Prostate gland (tissue), 2 donors: ENCODE measurements at regions not wholly inside any gene's neighbourhood (a gene's known extent, or its start where the extent isn't known, plus 50 kb on each side); places are given as distances from the start of the nearest gene placed in this dataset.

Experiments used
- CTCF ChIP-seq, 4 experiments: fragments of 200-600 bp in 2 of 4; fragments of 450-650 bp in 2 of 4; sonication (generic) in 2 of 4; IDR thresholded peaks; 1 replicate in 3 of 4; 2 replicates in 1 of 4; pipeline ENCODE4 v1.5.1; 2016 to 2019; ENCODE audit warnings: antibody characterized with exemption in 4 of 4, mild to moderate bottlenecking in 2 of 4, moderate library complexity in 2 of 4
- POLR2AphosphoS5 ChIP-seq: sonication (generic); formaldehyde crosslinking; IDR thresholded peaks from one replicate; pipeline ENCODE4 v1.6.1; 2017; ENCODE audit warnings: antibody characterized with exemption

- TF ChIP-seq CTCF (IDR thresholded peaks at IDR 0.05) (no peak), POLR2AphosphoS5 (no peak)
Measured at GRCh38 chr4:186839122-186840037, 115.7 kb upstream of the FAT1 start.
